BLaER1 treated with 17β-estradiol and CSF1 and Interleukin-3, amounts not matched to agents 10 nM and 100 nM (cell line): ENCODE measurements at regions not wholly inside any gene's neighbourhood (a gene's known extent, or its start where the extent isn't known, plus 50 kb on each side); places are given as distances from the start of the nearest gene placed in this dataset.
"Not testable (repeated sequence)": the region's sequence is repeated elsewhere in the genome, so short reads cannot be mapped to it uniquely, and the experiment has no call there.

Experiments used
- H3K27ac ChIP-seq, 11 experiments: shearing (Covaris generic); formaldehyde crosslinking; 2 replicates each; pipeline ENCODE4 v1.8.1; 2022
- H3K27me3 ChIP-seq, 11 experiments: shearing (Covaris generic); formaldehyde crosslinking; 2 replicates each; pipeline ENCODE4 v1.8.1; 2022
- H3K36me3 ChIP-seq, 11 experiments: shearing (Covaris generic); formaldehyde crosslinking; 2 replicates each; pipeline ENCODE4 v1.8.1; 2022
- H3K4me1 ChIP-seq, 10 experiments: shearing (Covaris generic); formaldehyde crosslinking; 2 replicates each; pipeline ENCODE4 v1.8.1; 2022
- H3K4me2 ChIP-seq, 11 experiments: shearing (Covaris generic); formaldehyde crosslinking; 2 replicates each; pipeline ENCODE4 v1.8.1; 2022
- H3K4me3 ChIP-seq, 10 experiments: shearing (Covaris generic); formaldehyde crosslinking; 2 replicates each; pipeline ENCODE4 v1.8.1; 2022
- H3K9ac ChIP-seq, 11 experiments: shearing (Covaris generic); formaldehyde crosslinking; 2 replicates each; pipeline ENCODE4 v1.8.1; 2022
- H3K9me3 ChIP-seq, 11 experiments: shearing (Covaris generic); formaldehyde crosslinking; replicated peaks in 1 of 11; 2 replicates each; pipeline ENCODE4 v1.8.1; 2022
- H4K20me1 ChIP-seq, 11 experiments: shearing (Covaris generic); formaldehyde crosslinking; 2 replicates each; pipeline ENCODE4 v1.8.1; 2022
- Cebpa-rat ChIP-seq, 11 experiments: shearing (Covaris generic); IDR thresholded peaks; 2 replicates each; pipeline ENCODE4 v1.8.1; 2022

- H3K9ac ChIP-seq = no peak overlapping the region
- no peak overlapping the region for H3K27ac ChIP-seq
- no peaks in the 10 kb centered on the region for H3K36me3 ChIP-seq
- 0 out of 20 replicates have a peak, but pooled peaks cover 0 to 5% (median 0%) of the 10 kb centered on the region in 10 experiments for H3K4me1 ChIP-seq
- no peaks in the 10 kb centered on the region for H3K27me3 ChIP-seq
- TF ChIP-seq Cebpa-rat (IDR thresholded peaks at IDR 0.05) = no peak
- no peak overlapping the region for H3K4me3 ChIP-seq
- H3K4me2 ChIP-seq = no peak overlapping the region
- no peaks in the 10 kb centered on the region for H3K9me3 ChIP-seq
- H4K20me1 ChIP-seq = no peaks in the 10 kb centered on the region
Observed at GRCh38 chr10:64637939-64638338, 1116.7 kb downstream of the REEP3 start.

- H3K27ac ChIP-seq = peak overlapping the region in 8 of 11 experiments; percentile 45 to 71 (median 59); a peak in 14 of 22 replicates
- no peaks in the 10 kb centered on the region for H4K20me1 ChIP-seq
- no peaks in the 10 kb centered on the region for H3K27me3 ChIP-seq
- H3K9me3 ChIP-seq = no peaks in the 10 kb centered on the region
- no peaks in the 10 kb centered on the region for H3K36me3 ChIP-seq
- H3K4me3 ChIP-seq = no peak overlapping the region
- H3K4me2 ChIP-seq = peak overlapping the region in 7 of 11 experiments; percentile 4 to 73 (median 53); a peak in 11 of 22 replicates
- TF ChIP-seq Cebpa-rat (IDR thresholded peaks at IDR 0.05) = peak in 4 of 11 experiments; percentile 15 to 52 (median 24); a peak in 3 of 22 replicates
- H3K9ac ChIP-seq = peak overlapping the region in 3 of 11 experiments; percentile 28 to 45 (median 34); a peak in 4 of 22 replicates
- peaks cover 0 to 17% (median 2%) of the 10 kb centered on the region in 10 experiments; a peak in 10 of 20 replicates for H3K4me1 ChIP-seq
Observed at GRCh38 chr10:64648915-64649314, 1127.7 kb downstream of the REEP3 start.

GRCh38 chr10:64658528-64658927 is 1137.3 kb downstream of the REEP3 start:
- Histone ChIP-seq H3K9me3 (no peaks in the 10 kb centered on the region), H3K4me2 (no peak overlapping the region), H3K27ac (no peak overlapping the region), H4K20me1 (no peaks in the 10 kb centered on the region), H3K27me3 (no peaks in the 10 kb centered on the region), H3K4me1 (no peaks in the 10 kb centered on the region), H3K4me3 (no peak overlapping the region), H3K36me3 (no peaks in the 10 kb centered on the region), H3K9ac (no peak overlapping the region)
- TF ChIP-seq Cebpa-rat (IDR thresholded peaks at IDR 0.05) = no peak

- TF ChIP-seq Cebpa-rat (IDR thresholded peaks at IDR 0.05) = no peak
- H3K27me3 ChIP-seq = no peaks in the 10 kb centered on the region
- no peaks in the 10 kb centered on the region for H4K20me1 ChIP-seq
- no peak overlapping the region for H3K27ac ChIP-seq
- H3K4me1 ChIP-seq = no peaks in the 10 kb centered on the region
- no peak overlapping the region for H3K9ac ChIP-seq
- H3K36me3 ChIP-seq = no peaks in the 10 kb centered on the region
- H3K9me3 ChIP-seq = no peaks in the 10 kb centered on the region
- H3K4me2 ChIP-seq = no peak overlapping the region
- H3K4me3 ChIP-seq = no peak overlapping the region
Observed at GRCh38 chr10:64659311-64659710, 1138.1 kb downstream of the REEP3 start.

- H3K36me3 ChIP-seq = no peaks in the 10 kb centered on the region
- no peaks in the 10 kb centered on the region for H4K20me1 ChIP-seq
- no peak overlapping the region for H3K4me2 ChIP-seq
- no peaks in the 10 kb centered on the region for H3K27me3 ChIP-seq
- peaks cover 0 to 6% (median 0%) of the 10 kb centered on the region in 11 experiments; a peak in 1 of 22 replicates for H3K9me3 ChIP-seq
- no peaks in the 10 kb centered on the region for H3K4me1 ChIP-seq
- H3K4me3 ChIP-seq = no peak overlapping the region
- no peak for TF ChIP-seq Cebpa-rat (IDR thresholded peaks at IDR 0.05)
- H3K9ac ChIP-seq = no peak overlapping the region
- H3K27ac ChIP-seq = no peak overlapping the region
Observed at GRCh38 chr10:64682043-64682442, 1160.8 kb downstream of the REEP3 start.

GRCh38 chr10:64690194-64690593 is 1169.0 kb downstream of the REEP3 start:
- no peak overlapping the region for H3K27ac ChIP-seq
- no peak for TF ChIP-seq Cebpa-rat (IDR thresholded peaks at IDR 0.05)

GRCh38 chr10:64699244-64699643 is 1178.0 kb downstream of the REEP3 start:
- H3K4me1 ChIP-seq = no peaks in the 10 kb centered on the region
- no peak overlapping the region for H3K27ac ChIP-seq
- no peaks in the 10 kb centered on the region for H4K20me1 ChIP-seq
- H3K9me3 ChIP-seq = no peaks in the 10 kb centered on the region
- H3K27me3 ChIP-seq = no peaks in the 10 kb centered on the region
- H3K9ac ChIP-seq = no peak overlapping the region
- H3K4me2 ChIP-seq = no peak overlapping the region
- no peaks in the 10 kb centered on the region for H3K36me3 ChIP-seq
- TF ChIP-seq Cebpa-rat (IDR thresholded peaks at IDR 0.05) = no peak
- H3K4me3 ChIP-seq = no peak overlapping the region

More at GRCh38 chr10:64690194-64690593, 1169.0 kb downstream of the REEP3 start:
- Histone ChIP-seq H3K4me1 (no peaks in the 10 kb centered on the region), H3K9ac (no peak overlapping the region), H3K9me3 (no peaks in the 10 kb centered on the region), H3K4me3 (no peak overlapping the region), H3K4me2 (no peak overlapping the region), H3K27me3 (no peaks in the 10 kb centered on the region), H4K20me1 (no peaks in the 10 kb centered on the region), H3K36me3 (no peaks in the 10 kb centered on the region)

GRCh38 chr10:64702086-64702485 is 1180.9 kb downstream of the REEP3 start:
- not testable (repeated sequence) for H3K27ac ChIP-seq, H3K4me2 ChIP-seq, H3K9me3 ChIP-seq, H3K36me3 ChIP-seq, H3K4me3 ChIP-seq, H3K9ac ChIP-seq, H3K27me3 ChIP-seq, H3K4me1 ChIP-seq, H4K20me1 ChIP-seq

- TF ChIP-seq Cebpa-rat (IDR thresholded peaks at IDR 0.05) = no peak
- no peak overlapping the region for H3K4me2 ChIP-seq
Observed at GRCh38 chr10:64708884-64709681, 1187.9 kb downstream of the REEP3 start.

GRCh38 chr10:64726466-64726865 is 1205.3 kb downstream of the REEP3 start:
- Histone ChIP-seq H3K4me2 (no peak overlapping the region), H3K4me1 (peaks cover 0 to under 1% (median 0%) of the 10 kb centered on the region in 10 experiments; a peak in 1 of 20 replicates), H3K27ac (no peak overlapping the region), H3K9me3 (peaks cover 0 to 13% (median 0%) of the 10 kb centered on the region in 11 experiments; a peak in 5 of 22 replicates), H3K9ac (no peak overlapping the region), H4K20me1 (no peaks in the 10 kb centered on the region), H3K36me3 (no peaks in the 10 kb centered on the region), H3K27me3 (no peaks in the 10 kb centered on the region), H3K4me3 (no peak overlapping the region)
- no peak for TF ChIP-seq Cebpa-rat (IDR thresholded peaks at IDR 0.05)

More at GRCh38 chr10:64708884-64709681, 1187.9 kb downstream of the REEP3 start:
- Histone ChIP-seq H3K9me3 (no peaks in the 10 kb centered on the region), H3K4me1 (no peaks in the 10 kb centered on the region), H3K36me3 (no peaks in the 10 kb centered on the region), H3K4me3 (no peak overlapping the region), H3K9ac (no peak overlapping the region), H3K27ac (no peak overlapping the region), H3K27me3 (no peaks in the 10 kb centered on the region), H4K20me1 (no peaks in the 10 kb centered on the region)
